ENCODE measurements at regions not wholly inside any gene's neighbourhood (a gene's known extent, or its start where the extent isn't known, plus 50 kb on each side); places are given as distances from the start of the nearest gene placed in this dataset.

DNA sequence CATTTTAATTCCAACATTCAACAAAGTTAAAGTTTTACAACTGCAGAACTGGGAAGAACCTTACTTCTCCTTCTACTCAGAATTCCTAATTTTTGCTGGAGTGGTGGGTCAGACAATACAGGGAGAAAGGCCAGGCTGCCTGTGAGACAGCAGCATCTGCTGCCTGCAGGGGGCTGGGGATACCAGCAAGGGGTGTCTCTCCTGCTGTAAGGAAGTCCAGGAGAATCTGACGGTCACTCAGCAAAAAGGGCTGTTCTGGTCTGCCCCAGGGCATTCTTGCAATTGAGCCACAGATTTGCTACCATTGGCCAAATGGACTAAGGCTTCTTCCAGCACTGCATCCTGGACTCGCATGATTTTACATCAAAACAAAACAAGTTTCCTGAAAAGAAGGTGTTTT, 426.6 kb upstream of the CDH11 start:
- Histone ChIP-seq H3K4me3 (no peak overlapping the region), H3K27me3 (no peaks in the 10 kb centered on the region), H3K27ac (no peak overlapping the region), H3K9me3 (no peaks in the 10 kb centered on the region), H3K36me3 (replicated peaks in 1 of 2; ENCODE audit: insufficient read depth in 1 of 2, low read depth in 2 of 2) (no peaks in the 10 kb centered on the region), H3K4me1 (no peaks in the 10 kb centered on the region)
- 55 to 77% methylated on average over 2 of the region's 2 CpGs for WGBS, 2 donors
- no peak for TF ChIP-seq POLR2A (IDR thresholded peaks at IDR 0.05)
- TF ChIP-seq, protein P1, sequence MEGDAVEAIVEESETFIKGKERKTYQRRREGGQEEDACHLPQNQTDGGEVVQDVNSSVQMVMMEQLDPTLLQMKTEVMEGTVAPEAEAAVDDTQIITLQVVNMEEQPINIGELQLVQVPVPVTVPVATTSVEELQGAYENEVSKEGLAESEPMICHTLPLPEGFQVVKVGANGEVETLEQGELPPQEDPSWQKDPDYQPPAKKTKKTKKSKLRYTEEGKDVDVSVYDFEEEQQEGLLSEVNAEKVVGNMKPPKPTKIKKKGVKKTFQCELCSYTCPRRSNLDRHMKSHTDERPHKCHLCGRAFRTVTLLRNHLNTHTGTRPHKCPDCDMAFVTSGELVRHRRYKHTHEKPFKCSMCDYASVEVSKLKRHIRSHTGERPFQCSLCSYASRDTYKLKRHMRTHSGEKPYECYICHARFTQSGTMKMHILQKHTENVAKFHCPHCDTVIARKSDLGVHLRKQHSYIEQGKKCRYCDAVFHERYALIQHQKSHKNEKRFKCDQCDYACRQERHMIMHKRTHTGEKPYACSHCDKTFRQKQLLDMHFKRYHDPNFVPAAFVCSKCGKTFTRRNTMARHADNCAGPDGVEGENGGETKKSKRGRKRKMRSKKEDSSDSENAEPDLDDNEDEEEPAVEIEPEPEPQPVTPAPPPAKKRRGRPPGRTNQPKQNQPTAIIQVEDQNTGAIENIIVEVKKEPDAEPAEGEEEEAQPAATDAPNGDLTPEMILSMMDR (IDR thresholded peaks at IDR 0.05) = no peak
- ATAC-seq (no peak), DNase-seq (no peak)
- intact Hi-C loops (cut with DNase I) = no loop called here

DNA sequence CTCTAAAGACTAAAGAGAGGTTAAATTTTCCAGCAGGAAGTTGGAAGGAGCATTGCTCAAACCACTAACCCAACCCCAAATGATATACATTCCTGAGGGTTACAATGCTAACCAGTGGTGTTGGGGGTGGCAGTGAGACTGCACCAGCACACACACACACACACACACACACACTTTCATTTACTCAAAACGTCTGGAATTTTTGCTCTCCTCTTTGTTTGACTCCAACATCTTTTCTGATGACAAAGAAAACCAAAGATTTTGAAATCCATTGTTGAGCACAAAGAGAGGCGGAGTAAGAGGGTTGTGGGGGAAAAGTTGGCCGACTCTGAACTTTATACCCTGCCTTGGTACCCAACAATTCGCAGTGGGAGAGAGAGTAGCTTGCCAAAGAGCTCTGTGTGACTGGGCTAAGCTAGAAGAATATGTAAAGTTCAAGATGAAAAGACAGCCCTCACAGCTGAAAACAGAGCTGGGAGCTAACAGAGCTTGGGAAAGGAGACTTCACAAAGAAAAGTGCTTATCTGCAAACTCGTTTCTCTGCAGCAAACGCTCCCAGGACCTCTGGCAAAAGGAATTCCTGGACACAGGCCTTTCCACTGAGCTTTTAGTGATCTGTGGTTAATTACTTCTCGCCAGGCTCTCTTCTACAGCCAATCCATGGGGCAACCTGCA, 426.0 kb upstream of the CDH11 start:
- Histone ChIP-seq H3K36me3 (replicated peaks in 1 of 2; ENCODE audit: insufficient read depth in 1 of 2, low read depth in 2 of 2) (no peaks in the 10 kb centered on the region), H3K27me3 (no peaks in the 10 kb centered on the region), H3K4me1 (no peaks in the 10 kb centered on the region), H3K27ac (no peak overlapping the region), H3K9me3 (no peaks in the 10 kb centered on the region), H3K4me3 (no peak overlapping the region)
- DNase-seq (no peak), ATAC-seq (no peak)
- no peak for TF ChIP-seq POLR2A (IDR thresholded peaks at IDR 0.05)
- TF ChIP-seq, protein P1 (IDR thresholded peaks at IDR 0.05) = no peak
- intact Hi-C loops (cut with DNase I) = no loop called here
- 28 to 29% methylated on average over 7 of the region's 7 CpGs for WGBS, 2 donors

DNA sequence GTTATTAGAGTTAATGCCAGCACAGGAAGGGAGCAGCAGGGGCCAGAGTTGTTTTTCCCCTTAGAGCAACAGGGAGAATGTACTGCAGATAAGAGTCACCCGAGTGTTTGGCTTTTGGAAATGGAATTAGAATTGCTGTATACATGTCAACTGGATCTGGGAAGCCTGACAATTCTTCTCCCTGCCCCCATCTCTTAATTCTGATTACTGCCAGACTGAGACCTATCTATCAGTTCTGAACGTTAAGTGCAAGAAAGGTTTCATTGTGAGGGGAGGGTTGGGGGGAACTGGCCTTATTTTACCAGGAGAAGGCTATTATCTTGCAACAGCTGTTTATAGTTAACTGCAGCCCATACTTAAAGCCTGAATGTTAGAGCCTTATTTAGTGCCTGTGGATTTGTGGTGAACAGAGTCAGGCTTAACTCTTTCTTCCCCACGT, 424.5 kb upstream of the CDH11 start:
- no peak overlapping the region for H3K27ac ChIP-seq
- H3K4me3 ChIP-seq = no peak overlapping the region
- 0 to 2% methylated on average over 3 of the region's 3 CpGs for WGBS, 2 donors
- TF ChIP-seq POLR2A (IDR thresholded peaks at IDR 0.05) = no peak
- TF ChIP-seq, protein P1 (IDR thresholded peaks at IDR 0.05) = no peak
- H3K9me3 ChIP-seq = no peaks in the 10 kb centered on the region
- H3K27me3 ChIP-seq = no peaks in the 10 kb centered on the region
- no peak for DNase-seq
- intact Hi-C loops (cut with DNase I) = no loop called here
- no peaks in the 10 kb centered on the region for H3K4me1 ChIP-seq
- no peaks in the 10 kb centered on the region for H3K36me3 ChIP-seq (replicated peaks in 1 of 2; ENCODE audit: insufficient read depth in 1 of 2, low read depth in 2 of 2)
- no peak for ATAC-seq

DNA sequence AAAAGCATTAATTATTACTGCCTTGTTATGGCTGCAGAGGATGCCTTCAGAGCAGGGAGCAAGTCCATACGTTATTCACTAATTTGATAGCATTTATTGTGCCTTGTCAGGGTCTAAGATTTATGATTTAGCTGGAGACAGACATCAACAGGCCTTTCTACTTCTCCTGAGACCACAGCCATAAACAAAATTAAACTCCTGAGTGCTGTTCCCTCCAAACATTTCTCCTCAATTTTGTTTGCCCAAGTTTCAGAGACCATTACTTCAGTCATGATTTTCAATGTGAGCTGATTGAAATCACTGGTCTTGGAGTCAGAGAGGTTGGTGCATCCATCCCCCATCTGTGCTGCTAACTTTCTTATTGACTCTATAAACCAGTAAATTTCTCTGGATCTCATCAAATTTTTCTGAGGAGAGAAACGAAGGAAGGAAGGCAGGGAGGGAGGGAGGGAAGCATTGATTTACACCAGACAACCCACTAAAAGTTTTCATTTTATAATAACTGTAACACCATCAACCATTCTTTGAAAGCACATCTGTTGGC, 423.6 kb upstream of the CDH11 start:
- no peak for ATAC-seq
- Histone ChIP-seq H3K4me3 (no peak overlapping the region), H3K4me1 (no peaks in the 10 kb centered on the region), H3K27ac (no peak overlapping the region), H3K27me3 (no peaks in the 10 kb centered on the region), H3K36me3 (replicated peaks in 1 of 2; ENCODE audit: insufficient read depth in 1 of 2, low read depth in 2 of 2) (no peaks in the 10 kb centered on the region), H3K9me3 (no peaks in the 10 kb centered on the region)
- intact Hi-C loops (cut with DNase I) = no loop called here
- no peak for DNase-seq
- TF ChIP-seq, protein P1 (IDR thresholded peaks at IDR 0.05) = no peak
- TF ChIP-seq POLR2A (IDR thresholded peaks at IDR 0.05) = no peak
- 20 to 34% methylated on average over 2 of the region's 2 CpGs for WGBS, 2 donors
